Fibroblast of skin of back (primary cell): ENCODE measurements at regions not wholly inside any gene's neighbourhood (a gene's known extent, or its start where the extent isn't known, plus 50 kb on each side); places are given as distances from the start of the nearest gene placed in this dataset.
"Not testable (repeated sequence)": the region's sequence is repeated elsewhere in the genome, so short reads cannot be mapped to it uniquely, and the experiment has no call there.

Experiments used
- DNase-seq: peaks from one replicate; pipeline ENCODE4 v3.0.0-alpha.2; 2013

- DNase-seq: no peak
Observed at GRCh38 chr3:163538387-163538786, 1539.9 kb downstream of the SI start.

GRCh38 chr3:163533381-163533780, 1544.9 kb downstream of the SI start:
- no peak for DNase-seq

- no peak for DNase-seq
Observed at GRCh38 chr3:163523375-163523774, 1554.9 kb downstream of the SI start.

GRCh38 chr3:163521261-163521660, 1557.0 kb downstream of the SI start:
- no peak for DNase-seq

GRCh38 chr3:163518065-163518464, 1560.2 kb downstream of the SI start:
- no peak for DNase-seq

GRCh38 chr3:163513149-163513657, 1565.1 kb downstream of the SI start:
- no peak for DNase-seq

GRCh38 chr3:163508206-163508605, 1570.1 kb downstream of the SI start:
- DNase-seq: no peak

- no peak for DNase-seq
Observed at GRCh38 chr3:163504974-163505373, 1573.3 kb downstream of the SI start.

GRCh38 chr3:163499736-163500219, 1578.5 kb downstream of the SI start:
- not testable (repeated sequence) for DNase-seq

- not testable (repeated sequence) for DNase-seq
Observed at GRCh38 chr3:163498842-163499735, 1579.2 kb downstream of the SI start.

- no peak for DNase-seq
Observed at GRCh38 chr3:163491714-163492113, 1586.6 kb downstream of the SI start.

GRCh38 chr3:163490119-163490518, 1588.2 kb downstream of the SI start:
- DNase-seq: peak; percentile 51

- DNase-seq: no peak
Observed at GRCh38 chr3:163482695-163483094, 1595.6 kb downstream of the SI start.

- no peak for DNase-seq
Observed at GRCh38 chr3:163481738-163482137, 1596.6 kb downstream of the SI start.

GRCh38 chr3:163476179-163476578, 1602.1 kb downstream of the SI start:
- DNase-seq: no peak

- no peak for DNase-seq
Observed at GRCh38 chr3:163474766-163475165, 1603.5 kb downstream of the SI start.

- DNase-seq: no peak
Observed at GRCh38 chr3:163468531-163469335, 1609.6 kb downstream of the SI start.

GRCh38 chr3:163462446-163462845, 1615.8 kb downstream of the SI start:
- DNase-seq: no peak

GRCh38 chr3:163450698-163451097, 1627.6 kb downstream of the SI start:
- DNase-seq: no peak

- no peak for DNase-seq
Observed at GRCh38 chr3:163438760-163439159, 1639.5 kb downstream of the SI start.

- DNase-seq: no peak
Observed at GRCh38 chr3:163422671-163423070, 1655.6 kb downstream of the SI start.

GRCh38 chr3:163391407-163392181, 1686.7 kb downstream of the SI start:
- no peak for DNase-seq
